WTC11 (cell line): ENCODE measurements at regions not wholly inside any gene's neighbourhood (a gene's known extent, or its start where the extent isn't known, plus 50 kb on each side); places are given as distances from the start of the nearest gene placed in this dataset.

ENCODE experiments used
- ATAC-seq: fragments of 200-7000 bp; cut with Tn5 transposase; 2 replicates; pipeline ENCODE4 v1.10.0; 2021; ENCODE audit warnings: mild to moderate bottlenecking, moderate library complexity
- CTCF ChIA-PET: fragments of 300-600 bp; sonication (Branson Sonifier 250); formaldehyde crosslinking; loops from one replicate; lab custom pipeline; 2021; ENCODE audit warnings: antibody characterized with exemption; lab: Charles Lee
- POLR2A ChIA-PET: fragments of 350-600 bp; sonication (Branson Sonifier 250); formaldehyde crosslinking; loops from one replicate; lab custom pipeline; 2021; ENCODE audit warnings: antibody characterized with exemption; lab: Charles Lee
- DNase-seq: peaks from one replicate; pipeline ENCODE4 v3.0.0; 2021; ENCODE audit warnings: low spot score
- H3K27ac Mint-ChIP-seq: 2 replicates; pipeline ENCODE4 v1.8.0; 2021; ENCODE audit warnings: mixed read lengths
- H3K27me3 Mint-ChIP-seq: 2 replicates; pipeline ENCODE4 v1.8.0; 2021; ENCODE audit warnings: low read depth, mild to moderate bottlenecking, moderate library complexity, mixed read lengths
- H3K36me3 Mint-ChIP-seq: 2 replicates; pipeline ENCODE4 v1.8.0; 2021; ENCODE audit warnings: mixed read lengths
- H3K4me1 Mint-ChIP-seq: 2 replicates; pipeline ENCODE4 v1.8.0; 2022; ENCODE audit warnings: mixed read lengths
- H3K4me3 Mint-ChIP-seq: 2 replicates; pipeline ENCODE4 v1.8.0; 2021; ENCODE audit warnings: mild to moderate bottlenecking, moderate library complexity, mixed read lengths
- H3K9me3 Mint-ChIP-seq: 2 replicates; pipeline ENCODE4 v1.8.0; 2021; ENCODE audit warnings: mixed read lengths
- ATF1 ChIP-seq: sonication (generic); formaldehyde crosslinking; IDR thresholded peaks from 2 replicates; pipeline ENCODE4 v1.8.1; 2023; ENCODE audit warnings: mild to moderate bottlenecking, moderate library complexity, missing genetic modification reagents
- CREB1 ChIP-seq: sonication (generic); formaldehyde crosslinking; IDR thresholded peaks from 2 replicates; pipeline ENCODE4 v1.8.0; 2023; ENCODE audit warnings: mild to moderate bottlenecking, missing genetic modification reagents
- ESRRA ChIP-seq: sonication (generic); formaldehyde crosslinking; IDR thresholded peaks from 2 replicates; pipeline ENCODE4 v1.8.1; 2022; ENCODE audit warnings: mild to moderate bottlenecking, missing genetic modification reagents, borderline replicate concordance
- IRF2 ChIP-seq: sonication (generic); formaldehyde crosslinking; IDR thresholded peaks from 2 replicates; pipeline ENCODE4 v1.8.0; 2022; ENCODE audit warnings: low read depth, missing genetic modification reagents, borderline replicate concordance
- JUN ChIP-seq: sonication (generic); formaldehyde crosslinking; IDR thresholded peaks from 2 replicates; pipeline ENCODE4 v1.8.0; 2023; ENCODE audit warnings: mild to moderate bottlenecking, missing genetic modification reagents
- MYBL2 ChIP-seq: sonication (generic); formaldehyde crosslinking; IDR thresholded peaks from 2 replicates; pipeline ENCODE4 v1.8.1; 2023; ENCODE audit warnings: mild to moderate bottlenecking, moderate library complexity, missing genetic modification reagents
- NR2C2 ChIP-seq: sonication (generic); formaldehyde crosslinking; IDR thresholded peaks from 2 replicates; pipeline ENCODE4 v1.8.0; 2022; ENCODE audit warnings: mild to moderate bottlenecking, missing genetic modification reagents
- SOX15 ChIP-seq: fragments of 250-450 bp; sonication (Bioruptor Pico); IDR thresholded peaks from 2 replicates; pipeline ENCODE4 v1.9.0; 2021; ENCODE audit warnings: mild to moderate bottlenecking
- ZBTB21 ChIP-seq: sonication (generic); formaldehyde crosslinking; IDR thresholded peaks from 2 replicates; pipeline ENCODE4 v1.8.1; 2023; ENCODE audit warnings: mild to moderate bottlenecking, missing genetic modification reagents, borderline replicate concordance
- ZNF232 ChIP-seq: sonication (generic); formaldehyde crosslinking; IDR thresholded peaks from 2 replicates; pipeline ENCODE4 v1.8.0; 2022; ENCODE audit warnings: mild to moderate bottlenecking, missing genetic modification reagents
- ZNF416 ChIP-seq: fragments of 250-450 bp; sonication (Bioruptor Pico); IDR thresholded peaks from 2 replicates; pipeline ENCODE4 v1.9.0; 2021; ENCODE audit warnings: mild to moderate bottlenecking, inconsistent platforms
- ZNF423 ChIP-seq: fragments of 250-450 bp; sonication (Bioruptor Pico); IDR thresholded peaks from 2 replicates; pipeline ENCODE4 v2.1.2; 2022; ENCODE audit warnings: mild to moderate bottlenecking, moderate library complexity
- ZNF671 ChIP-seq: fragments of 250-450 bp; sonication (Bioruptor Pico); IDR thresholded peaks from 2 replicates; pipeline ENCODE4 v1.8.0; 2021; ENCODE audit warnings: mild to moderate bottlenecking
- TF ChIP-seq, protein P1 (sequence below): sonication (generic); formaldehyde crosslinking; IDR thresholded peaks from 2 replicates; pipeline ENCODE4 v1.8.1; 2022; ENCODE audit warnings: low read depth, mild to moderate bottlenecking, moderate library complexity, missing genetic modification reagents, borderline replicate concordance
- TF ChIP-seq, protein P2 (sequence below): sonication (generic); formaldehyde crosslinking; IDR thresholded peaks from 2 replicates; pipeline ENCODE4 v1.8.1; 2023; ENCODE audit warnings: mild to moderate bottlenecking, missing genetic modification reagents
- TF ChIP-seq, protein P3 (sequence below): fragments of 250-450 bp; sonication (Bioruptor Pico); IDR thresholded peaks from 2 replicates; pipeline ENCODE4 v1.8.0; 2021; ENCODE audit warnings: mild to moderate bottlenecking
- TF ChIP-seq, protein P4 (sequence below): sonication (generic); formaldehyde crosslinking; IDR thresholded peaks from 2 replicates; pipeline ENCODE4 v1.8.1; 2022; ENCODE audit warnings: mild to moderate bottlenecking, missing genetic modification reagents, moderate library complexity, borderline replicate concordance
- TF ChIP-seq, protein P5 (sequence below): sonication (generic); formaldehyde crosslinking; IDR thresholded peaks from 2 replicates; pipeline ENCODE4 v1.8.1; 2022; ENCODE audit warnings: mild to moderate bottlenecking, moderate library complexity, missing genetic modification reagents

DNA sequence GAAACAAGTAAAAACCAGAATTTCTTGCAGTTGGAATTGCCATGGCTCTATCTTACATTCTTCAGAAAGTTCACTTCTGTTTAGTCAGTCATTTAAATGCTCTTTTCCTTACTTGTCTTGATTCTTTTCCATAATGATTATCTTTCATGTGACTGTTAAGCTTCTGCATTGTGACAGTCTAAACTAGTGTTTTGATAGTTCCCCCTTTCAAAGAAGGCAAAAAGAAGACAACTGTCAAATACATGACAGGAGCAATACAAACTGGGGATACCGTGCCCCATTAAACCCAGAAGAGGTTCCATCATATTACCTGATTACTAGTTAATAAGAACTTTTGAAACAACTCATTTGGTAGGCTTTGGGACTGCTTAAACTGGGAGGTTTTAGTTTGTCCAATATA is 476.2 kb downstream of the PCDH19 start:
- H3K27ac Mint-ChIP-seq = no peak overlapping the region
- POLR2A ChIA-PET = no interaction called here
- DNase-seq = no peak
- ATAC-seq = no peak
- CTCF ChIA-PET = no interaction called here
- no peaks in the 10 kb centered on the region; the same call in 1 of the 2 replicates for H3K27me3 Mint-ChIP-seq
- TF ChIP-seq CREB1 (CRISPR knock-in tag) (no peak), NR2C2 (CRISPR knock-in tag) (no peak)
- TF ChIP-seq, protein P1, sequence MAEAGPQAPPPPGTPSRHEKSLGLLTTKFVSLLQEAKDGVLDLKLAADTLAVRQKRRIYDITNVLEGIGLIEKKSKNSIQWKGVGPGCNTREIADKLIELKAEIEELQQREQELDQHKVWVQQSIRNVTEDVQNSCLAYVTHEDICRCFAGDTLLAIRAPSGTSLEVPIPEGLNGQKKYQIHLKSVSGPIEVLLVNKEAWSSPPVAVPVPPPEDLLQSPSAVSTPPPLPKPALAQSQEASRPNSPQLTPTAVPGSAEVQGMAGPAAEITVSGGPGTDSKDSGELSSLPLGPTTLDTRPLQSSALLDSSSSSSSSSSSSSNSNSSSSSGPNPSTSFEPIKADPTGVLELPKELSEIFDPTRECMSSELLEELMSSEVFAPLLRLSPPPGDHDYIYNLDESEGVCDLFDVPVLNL = no peak
- no peaks in the 10 kb centered on the region for H3K9me3 Mint-ChIP-seq
- no peaks in the 10 kb centered on the region for H3K4me1 Mint-ChIP-seq
- no peaks in the 10 kb centered on the region for H3K36me3 Mint-ChIP-seq
- H3K4me3 Mint-ChIP-seq = no peak overlapping the region

DNA sequence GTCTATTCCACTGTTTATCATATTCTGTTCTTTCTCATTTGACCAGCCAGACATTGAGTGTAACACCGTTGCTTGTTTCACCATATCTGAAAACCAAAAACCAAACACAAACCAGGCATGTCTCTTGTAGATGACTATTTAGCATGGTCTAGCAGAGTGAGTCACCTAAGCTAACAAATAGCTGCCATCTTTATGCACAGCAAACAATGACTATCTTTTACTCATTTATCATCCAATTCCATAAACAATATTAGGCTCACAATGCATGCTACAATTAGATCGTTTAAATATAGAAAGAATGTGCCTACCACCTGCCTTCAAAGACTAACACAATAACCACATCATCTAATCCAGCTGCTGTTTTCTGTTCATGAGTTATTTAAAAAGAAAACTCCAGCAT is 495.4 kb downstream of the PCDH19 start:
- Mint-ChIP-seq H3K9me3 (no peaks in the 10 kb centered on the region), H3K4me3 (no peak overlapping the region), H3K27me3 (no peaks in the 10 kb centered on the region), H3K4me1 (no peaks in the 10 kb centered on the region), H3K27ac (no peak overlapping the region), H3K36me3 (no peaks in the 10 kb centered on the region)
- ATAC-seq (no peak), DNase-seq (no peak)
- ChIA-PET POLR2A (no interaction called here), CTCF (no interaction called here)
- TF ChIP-seq, protein P1 = no peak
- no peak for TF ChIP-seq SOX15 (CRISPR knock-in tag)
- TF ChIP-seq, protein P2, sequence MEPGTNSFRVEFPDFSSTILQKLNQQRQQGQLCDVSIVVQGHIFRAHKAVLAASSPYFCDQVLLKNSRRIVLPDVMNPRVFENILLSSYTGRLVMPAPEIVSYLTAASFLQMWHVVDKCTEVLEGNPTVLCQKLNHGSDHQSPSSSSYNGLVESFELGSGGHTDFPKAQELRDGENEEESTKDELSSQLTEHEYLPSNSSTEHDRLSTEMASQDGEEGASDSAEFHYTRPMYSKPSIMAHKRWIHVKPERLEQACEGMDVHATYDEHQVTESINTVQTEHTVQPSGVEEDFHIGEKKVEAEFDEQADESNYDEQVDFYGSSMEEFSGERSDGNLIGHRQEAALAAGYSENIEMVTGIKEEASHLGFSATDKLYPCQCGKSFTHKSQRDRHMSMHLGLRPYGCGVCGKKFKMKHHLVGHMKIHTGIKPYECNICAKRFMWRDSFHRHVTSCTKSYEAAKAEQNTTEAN (CRISPR knock-in tag) = no peak
- no peak for TF ChIP-seq CREB1 (CRISPR knock-in tag)
- TF ChIP-seq, protein P3, sequence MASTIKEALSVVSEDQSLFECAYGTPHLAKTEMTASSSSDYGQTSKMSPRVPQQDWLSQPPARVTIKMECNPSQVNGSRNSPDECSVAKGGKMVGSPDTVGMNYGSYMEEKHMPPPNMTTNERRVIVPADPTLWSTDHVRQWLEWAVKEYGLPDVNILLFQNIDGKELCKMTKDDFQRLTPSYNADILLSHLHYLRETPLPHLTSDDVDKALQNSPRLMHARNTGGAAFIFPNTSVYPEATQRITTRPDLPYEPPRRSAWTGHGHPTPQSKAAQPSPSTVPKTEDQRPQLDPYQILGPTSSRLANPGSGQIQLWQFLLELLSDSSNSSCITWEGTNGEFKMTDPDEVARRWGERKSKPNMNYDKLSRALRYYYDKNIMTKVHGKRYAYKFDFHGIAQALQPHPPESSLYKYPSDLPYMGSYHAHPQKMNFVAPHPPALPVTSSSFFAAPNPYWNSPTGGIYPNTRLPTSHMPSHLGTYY = no peak
- no peak for TF ChIP-seq IRF2 (CRISPR knock-in tag)
- TF ChIP-seq, protein P4, sequence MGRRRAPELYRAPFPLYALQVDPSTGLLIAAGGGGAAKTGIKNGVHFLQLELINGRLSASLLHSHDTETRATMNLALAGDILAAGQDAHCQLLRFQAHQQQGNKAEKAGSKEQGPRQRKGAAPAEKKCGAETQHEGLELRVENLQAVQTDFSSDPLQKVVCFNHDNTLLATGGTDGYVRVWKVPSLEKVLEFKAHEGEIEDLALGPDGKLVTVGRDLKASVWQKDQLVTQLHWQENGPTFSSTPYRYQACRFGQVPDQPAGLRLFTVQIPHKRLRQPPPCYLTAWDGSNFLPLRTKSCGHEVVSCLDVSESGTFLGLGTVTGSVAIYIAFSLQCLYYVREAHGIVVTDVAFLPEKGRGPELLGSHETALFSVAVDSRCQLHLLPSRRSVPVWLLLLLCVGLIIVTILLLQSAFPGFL (CRISPR knock-in tag) = no peak
- no peak for TF ChIP-seq ZNF671 (CRISPR knock-in tag)
- TF ChIP-seq ESRRA = no peak
- TF ChIP-seq, protein P5, sequence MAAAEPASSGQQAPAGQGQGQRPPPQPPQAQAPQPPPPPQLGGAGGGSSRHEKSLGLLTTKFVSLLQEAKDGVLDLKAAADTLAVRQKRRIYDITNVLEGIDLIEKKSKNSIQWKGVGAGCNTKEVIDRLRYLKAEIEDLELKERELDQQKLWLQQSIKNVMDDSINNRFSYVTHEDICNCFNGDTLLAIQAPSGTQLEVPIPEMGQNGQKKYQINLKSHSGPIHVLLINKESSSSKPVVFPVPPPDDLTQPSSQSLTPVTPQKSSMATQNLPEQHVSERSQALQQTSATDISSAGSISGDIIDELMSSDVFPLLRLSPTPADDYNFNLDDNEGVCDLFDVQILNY (CRISPR knock-in tag) = no peak
- no peak for TF ChIP-seq ZNF423 (CRISPR knock-in tag)
- no peak for TF ChIP-seq MYBL2 (CRISPR knock-in tag)
- TF ChIP-seq ZNF232 (CRISPR knock-in tag) = no peak
- no peak for TF ChIP-seq ZNF416 (CRISPR knock-in tag)
- no peak for TF ChIP-seq ATF1
- no peak for TF ChIP-seq JUN (CRISPR knock-in tag)
- no peak for TF ChIP-seq ZBTB21 (CRISPR knock-in tag)
